GM12878 (cell line): ENCODE measurements at regions not wholly inside any gene's neighbourhood (a gene's known extent, or its start where the extent isn't known, plus 50 kb on each side); places are given as distances from the start of the nearest gene placed in this dataset.

Source experiments
- ATAC-seq: fragments of 200-7000 bp; cut with Tn5 transposase; 3 replicates; pipeline ENCODE4 v1.9.1; 2020; ENCODE audit warnings: mild to moderate bottlenecking, moderate library complexity
- BruUV-seq: library from RNA; stranded (reverse); fragments of 400-500 nt; replicated peaks from 2 replicates; lab custom pipeline; 2021; lab: Mats Ljungman, UMichigan
- CTCF ChIA-PET: fragments of 300-600 bp; sonication (Branson Sonifier 250); formaldehyde crosslinking; extraction: SDS; loops from one replicate; lab custom pipeline; 2021; ENCODE audit warnings: inconsistent platforms; lab: Yijun Ruan, JAX
- POLR2A ChIA-PET: fragments of 350-600 bp; formaldehyde crosslinking; extraction: SDS; loops from one replicate; lab custom pipeline; 2021; ENCODE audit warnings: inconsistent platforms; lab: Charles Lee
- RAD21 ChIA-PET: fragments of 300-600 bp; sonication (Branson Sonifier 250); formaldehyde crosslinking; loops from one replicate; lab custom pipeline; 2023; ENCODE audit warnings: antibody characterized with exemption; ENCODE audit not compliant: unreplicated experiment; lab: Charles Lee
- SMC1A ChIA-PET: fragments of 300-600 bp; sonication (Branson Sonifier 250); formaldehyde crosslinking; loops from one replicate; lab custom pipeline; 2023; ENCODE audit not compliant: unreplicated experiment, uncharacterized antibody; lab: Charles Lee
- DNase-seq: peaks from one replicate; pipeline ENCODE4 v3.0.0-alpha.2; 2011; ENCODE audit warnings: low read depth, low spot score
- FAIRE-seq: peaks from 3 replicates; lab custom pipeline; 2011; peaks lifted over from hg19 to GRCh38; lab: Jason Lieb, UNC
- H2AFZ ChIP-seq: 2 replicates; pipeline ENCODE4 v1.6.0; 2011; ENCODE audit warnings: low read depth, low read length, control low read depth; ENCODE audit not compliant: control insufficient read depth
- H3K27ac ChIP-seq: 2 replicates; pipeline ENCODE4 v1.5.1; 2011; ENCODE audit warnings: control low read depth; ENCODE audit not compliant: control insufficient read depth, insufficient read depth
- H3K27me3 ChIP-seq, 2 experiments: replicated peaks in 1 of 2; 2 replicates each; pipeline versions ENCODE4 v1.6.0 to v1.6.1; 2011; ENCODE audit warnings: low read length in 1 of 2; ENCODE audit not compliant: control insufficient read depth in 2 of 2, insufficient read depth in 2 of 2
- H3K36me3 ChIP-seq, 2 experiments: 2 replicates each; pipeline ENCODE4 v1.5.1; 2011; ENCODE audit warnings: low read length in 1 of 2; ENCODE audit not compliant: control insufficient read depth in 2 of 2, insufficient read depth in 2 of 2
- H3K4me1 ChIP-seq: 2 replicates; pipeline ENCODE4 v1.6.1; 2011; ENCODE audit warnings: mild to moderate bottlenecking, low read length, moderate library complexity, mixed read lengths; ENCODE audit not compliant: control insufficient read depth, insufficient read depth
- H3K4me2 ChIP-seq: 2 replicates; pipeline ENCODE4 v1.6.0; 2011; ENCODE audit warnings: control low read depth; ENCODE audit not compliant: control insufficient read depth, insufficient read depth
- H3K4me3 ChIP-seq: fragments of 200-600 bp; sonication (generic); 2 replicates; pipeline ENCODE4 v1.5.1; 2016
- H3K79me2 ChIP-seq: 2 replicates; pipeline ENCODE4 v1.6.0; 2011; ENCODE audit warnings: low read length; ENCODE audit not compliant: control insufficient read depth, insufficient read depth
- H3K9ac ChIP-seq: 2 replicates; pipeline ENCODE4 v1.8.0; 2011; ENCODE audit warnings: low read length, control low read depth, mixed read lengths; ENCODE audit not compliant: control insufficient read depth, insufficient read depth
- H3K9me3 ChIP-seq: replicated peaks from 3 replicates; pipeline ENCODE4 v1.5.1; 2011; ENCODE audit warnings: mild to moderate bottlenecking, low read length; ENCODE audit not compliant: control insufficient read depth, insufficient read depth
- H4K20me1 ChIP-seq: 2 replicates; pipeline ENCODE4 v1.6.0; 2011; ENCODE audit not compliant: control insufficient read depth, insufficient read depth
- ATF2 ChIP-seq: IDR thresholded peaks from 2 replicates; pipeline ENCODE4 v1.6.1; 2012; ENCODE audit warnings: low read length, inconsistent platforms
- ATF7 ChIP-seq: fragments of 450-650 bp; IDR thresholded peaks from 2 replicates; pipeline ENCODE4 v1.6.1; 2016; ENCODE audit warnings: low read depth, mild to moderate bottlenecking
- CBX3 ChIP-seq: fragments of 200-600 bp; sonication (generic); IDR thresholded peaks from 2 replicates; pipeline ENCODE4 v1.6.1; 2016; ENCODE audit warnings: low read depth, borderline replicate concordance
- CREB1 ChIP-seq: IDR thresholded peaks from 2 replicates; pipeline ENCODE4 v1.6.1; 2012; ENCODE audit warnings: low read depth, mild to moderate bottlenecking, inconsistent platforms
- E4F1 ChIP-seq: fragments of 450-650 bp; IDR thresholded peaks from 2 replicates; pipeline ENCODE4 v1.6.1; 2018; ENCODE audit warnings: borderline replicate concordance, mild to moderate bottlenecking; ENCODE audit not compliant: partially characterized antibody
- ELK1 ChIP-seq: IDR thresholded peaks from 2 replicates; pipeline ENCODE4 v1.6.1; 2012; ENCODE audit warnings: low read depth, low read length, improper control_type of control experiment
- IRF3 ChIP-seq: fragments of 450-650 bp; IDR thresholded peaks from 2 replicates; pipeline ENCODE4 v1.6.1; 2014; ENCODE audit warnings: mild to moderate bottlenecking
- MEF2A ChIP-seq: IDR thresholded peaks from 2 replicates; pipeline ENCODE4 v1.6.1; 2011; ENCODE audit warnings: low read depth, mild to moderate bottlenecking, low read length, moderate library complexity; ENCODE audit not compliant: insufficient read depth
- NFIC ChIP-seq: IDR thresholded peaks from 2 replicates; pipeline ENCODE4 v1.6.1; 2012; ENCODE audit warnings: low read depth, mild to moderate bottlenecking, inconsistent platforms, low read length, moderate library complexity
- NFYA ChIP-seq: IDR thresholded peaks from 2 replicates; pipeline ENCODE4 v1.6.1; 2011; ENCODE audit warnings: low read depth, mild to moderate bottlenecking, low read length, improper control_type of control experiment, borderline replicate concordance
- NR2C1 ChIP-seq: fragments of 450-650 bp; IDR thresholded peaks from 2 replicates; pipeline ENCODE4 v1.6.1; 2017; ENCODE audit warnings: antibody characterized with exemption, mild to moderate bottlenecking, moderate library complexity
- SPI1 ChIP-seq: IDR thresholded peaks from 2 replicates; pipeline ENCODE4 v1.6.1; 2011; ENCODE audit warnings: low read depth, mild to moderate bottlenecking, low read length, moderate library complexity, borderline replicate concordance; ENCODE audit not compliant: insufficient read depth
- STAT1 ChIP-seq: fragments of 450-650 bp; conservative IDR thresholded peaks from 2 replicates; pipeline ENCODE4 v1.6.1; 2014; ENCODE audit warnings: antibody characterized with exemption, mild to moderate bottlenecking
- TCF7 ChIP-seq: IDR thresholded peaks from 2 replicates; pipeline ENCODE4 v1.6.1; 2014; ENCODE audit warnings: antibody characterized with exemption, borderline replicate concordance
- ZBTB4 ChIP-seq: fragments of 450-650 bp; formaldehyde crosslinking; IDR thresholded peaks from 2 replicates; pipeline ENCODE4 v1.4.0; 2022; ENCODE audit warnings: mild to moderate bottlenecking, moderate library complexity
- WGBS: methylation state at CpG from one replicate; pipeline ENCODE4 v1.1.6; 2016; ENCODE audit warnings: low lambda C conversion rate; ENCODE audit not compliant: insufficient replicate concordance, insufficient coverage; ENCODE audit errors: missing lambda C conversion rate; 5-methylcytosine and 5-hydroxymethylcytosine counted together
- in situ Hi-C: fragments of 300-500 bp; cut with MboI; formaldehyde crosslinking; loops from 9 replicates; pipeline ENCODE4 v1.14.3; 2018; ENCODE audit warnings: mixed read lengths
- intact Hi-C: fragments of 100-400 bp; cut with micrococcal nuclease; formaldehyde crosslinking; loops from one replicate; pipeline ENCODE4 v1.14.2; 2022; ENCODE audit not compliant: unreplicated experiment

GRCh38 chr6:8624665-8625064 lies 189.3 kb upstream of the SLC35B3 start:
- ChIA-PET SMC1A (no interaction called here), CTCF (no interaction called here), RAD21 (no interaction called here), POLR2A (no interaction called here)
- in situ Hi-C loops, result no loop called here
- BruUV-seq, result no TSS peak
- Histone ChIP-seq H3K79me2 (no peaks in the 10 kb centered on the region), H3K4me1 (no peaks in the 10 kb centered on the region), H3K9ac (no peak overlapping the region), H4K20me1 (no peaks in the 10 kb centered on the region), H3K4me2 (no peak overlapping the region), H3K27me3 (no peaks in the 10 kb centered on the region), H3K9me3 (no peaks in the 10 kb centered on the region), H2AFZ (no peak overlapping the region)
- FAIRE-seq (no peak), ATAC-seq (no peak)
- intact Hi-C loops, result no loop called here
- 55% methylated on average over 1 of the region's 1 CpG for WGBS
- TF ChIP-seq CREB1 (no peak), ELK1 (no peak), SPI1 (no peak), ATF2 (no peak), ATF7 (no peak), MEF2A (no peak), IRF3 (no peak), CBX3 (no peak), NFIC (no peak), NFYA (no peak), TCF7 (no peak), E4F1 (no peak), ZBTB4 (no peak), STAT1 (no peak), NR2C1 (no peak)
- TF ChIP-seq, all 136 proteins: peak for 0
- no peak for DNase-seq
- no peaks in the 10 kb centered on the region for H3K36me3 ChIP-seq
- H3K4me3 ChIP-seq, result no peak overlapping the region
- no peak overlapping the region for H3K27ac ChIP-seq
